Hepatocyte (in vitro differentiated cells): ENCODE measurements at regions not wholly inside any gene's neighbourhood (a gene's known extent, or its start where the extent isn't known, plus 50 kb on each side); places are given as distances from the start of the nearest gene placed in this dataset.

Source experiments
- DNase-seq: peaks from one replicate; pipeline ENCODE4 v3.0.0-alpha.2; 2016; ENCODE audit warnings: low spot score
- H2AFZ ChIP-seq: fragments of 200-600 bp; sonication (generic); 2 replicates; pipeline ENCODE4 v1.6.0; 2016; ENCODE audit warnings: antibody characterized with exemption, mild to moderate bottlenecking
- H3K27ac ChIP-seq: fragments of 200-600 bp; sonication (generic); 2 replicates; pipeline ENCODE4 v1.5.1; 2016; ENCODE audit warnings: mild to moderate bottlenecking
- H3K27me3 ChIP-seq: fragments of 200-600 bp; sonication (generic); 2 replicates; pipeline ENCODE4 v1.6.1; 2016
- H3K36me3 ChIP-seq: fragments of 200-600 bp; sonication (generic); replicated peaks from 2 replicates; pipeline ENCODE4 v1.5.1; 2016; ENCODE audit warnings: low read depth; ENCODE audit not compliant: insufficient read depth
- H3K4me1 ChIP-seq: fragments of 200-600 bp; sonication (generic); 2 replicates; pipeline ENCODE4 v1.5.1; 2016; ENCODE audit warnings: mild to moderate bottlenecking, moderate library complexity; ENCODE audit not compliant: insufficient read depth
- H3K4me2 ChIP-seq: fragments of 200-600 bp; sonication (generic); 2 replicates; pipeline ENCODE4 v1.6.0; 2016
- H3K4me3 ChIP-seq: fragments of 200-600 bp; sonication (generic); 2 replicates; pipeline ENCODE4 v1.5.1; 2016; ENCODE audit warnings: mild to moderate bottlenecking
- H3K79me2 ChIP-seq: fragments of 200-600 bp; sonication (generic); 2 replicates; pipeline ENCODE4 v1.6.0; 2017; ENCODE audit warnings: mild to moderate bottlenecking
- H3K9me2 ChIP-seq: fragments of 200-600 bp; sonication (generic); replicated peaks from 2 replicates; pipeline ENCODE4 v1.6.0; 2017; ENCODE audit warnings: mild to moderate bottlenecking; ENCODE audit not compliant: insufficient read depth
- H3K9me3 ChIP-seq: fragments of 200-600 bp; sonication (generic); 2 replicates; pipeline ENCODE4 v1.5.1; 2016; ENCODE audit warnings: low read depth, mild to moderate bottlenecking
- H4K20me1 ChIP-seq: fragments of 200-600 bp; sonication (generic); 2 replicates; pipeline ENCODE4 v1.6.0; 2016; ENCODE audit warnings: mild to moderate bottlenecking; ENCODE audit not compliant: insufficient read depth, poor library complexity, severe bottlenecking
- EZH2 ChIP-seq: fragments of 200-600 bp; sonication (generic); IDR thresholded peaks from 2 replicates; pipeline ENCODE4 v1.6.1; 2016; ENCODE audit warnings: antibody characterized with exemption, mild to moderate bottlenecking, borderline replicate concordance
- EZH2phosphoT487 ChIP-seq: fragments of 200-600 bp; sonication (generic); IDR thresholded peaks from one replicate; pipeline ENCODE4 v1.6.1; 2018; ENCODE audit warnings: antibody characterized with exemption, mild to moderate bottlenecking, low read depth, moderate library complexity; ENCODE audit not compliant: unreplicated experiment, severe bottlenecking
- WGBS: methylation state at CpG from one replicate; pipeline ENCODE4 v1.1.6; 2016; ENCODE audit warnings: low lambda C conversion rate; ENCODE audit errors: missing lambda C conversion rate; 5-methylcytosine and 5-hydroxymethylcytosine counted together
- TF ChIP-seq, protein P1 (sequence below): fragments of 200-600 bp; sonication (generic); IDR thresholded peaks from 2 replicates; pipeline ENCODE4 v1.5.1; 2016; ENCODE audit warnings: antibody characterized with exemption, mild to moderate bottlenecking; ENCODE audit not compliant: poor library complexity

DNA sequence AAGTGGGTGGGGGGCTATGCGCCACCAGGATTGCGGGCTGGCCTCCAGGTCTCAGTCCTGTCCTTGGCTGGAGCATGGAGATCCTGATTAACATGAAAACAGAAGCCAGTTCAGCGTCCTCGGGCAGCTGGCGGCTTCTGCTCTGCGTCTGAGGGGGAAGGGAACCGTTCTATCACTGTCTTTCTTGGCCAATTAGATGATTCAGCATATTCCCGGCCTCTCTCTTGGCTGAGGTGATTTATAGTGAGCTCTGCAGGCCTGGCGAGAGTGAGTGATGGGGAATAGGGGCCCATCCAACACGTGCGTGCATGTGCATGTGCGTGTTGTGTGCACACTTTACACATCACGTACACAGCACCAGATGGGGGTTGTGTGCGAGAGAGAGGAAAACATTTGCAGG, 145.8 kb upstream of the ATP6AP2 start:
- H3K36me3 ChIP-seq = no peaks in the 10 kb centered on the region
- H3K79me2 ChIP-seq = no peaks in the 10 kb centered on the region
- no peaks in the 10 kb centered on the region for H3K27me3 ChIP-seq
- H3K9me2 ChIP-seq = no peaks in the 10 kb centered on the region
- no peak overlapping the region for H2AFZ ChIP-seq
- WGBS = 46% methylated on average over 14 of the region's 14 CpGs
- peaks cover 11% of the 10 kb centered on the region for H3K4me1 ChIP-seq
- H3K4me3 ChIP-seq = no peak overlapping the region
- peak overlapping the region; percentile 36 for H3K4me2 ChIP-seq
- no peak overlapping the region for H3K27ac ChIP-seq
- TF ChIP-seq, protein P1, sequence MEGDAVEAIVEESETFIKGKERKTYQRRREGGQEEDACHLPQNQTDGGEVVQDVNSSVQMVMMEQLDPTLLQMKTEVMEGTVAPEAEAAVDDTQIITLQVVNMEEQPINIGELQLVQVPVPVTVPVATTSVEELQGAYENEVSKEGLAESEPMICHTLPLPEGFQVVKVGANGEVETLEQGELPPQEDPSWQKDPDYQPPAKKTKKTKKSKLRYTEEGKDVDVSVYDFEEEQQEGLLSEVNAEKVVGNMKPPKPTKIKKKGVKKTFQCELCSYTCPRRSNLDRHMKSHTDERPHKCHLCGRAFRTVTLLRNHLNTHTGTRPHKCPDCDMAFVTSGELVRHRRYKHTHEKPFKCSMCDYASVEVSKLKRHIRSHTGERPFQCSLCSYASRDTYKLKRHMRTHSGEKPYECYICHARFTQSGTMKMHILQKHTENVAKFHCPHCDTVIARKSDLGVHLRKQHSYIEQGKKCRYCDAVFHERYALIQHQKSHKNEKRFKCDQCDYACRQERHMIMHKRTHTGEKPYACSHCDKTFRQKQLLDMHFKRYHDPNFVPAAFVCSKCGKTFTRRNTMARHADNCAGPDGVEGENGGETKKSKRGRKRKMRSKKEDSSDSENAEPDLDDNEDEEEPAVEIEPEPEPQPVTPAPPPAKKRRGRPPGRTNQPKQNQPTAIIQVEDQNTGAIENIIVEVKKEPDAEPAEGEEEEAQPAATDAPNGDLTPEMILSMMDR = no peak
- TF ChIP-seq EZH2 (no peak), EZH2phosphoT487 (no peak)
- no peaks in the 10 kb centered on the region for H4K20me1 ChIP-seq
- peak; percentile 66 for DNase-seq
- H3K9me3 ChIP-seq = no peaks in the 10 kb centered on the region

DNA sequence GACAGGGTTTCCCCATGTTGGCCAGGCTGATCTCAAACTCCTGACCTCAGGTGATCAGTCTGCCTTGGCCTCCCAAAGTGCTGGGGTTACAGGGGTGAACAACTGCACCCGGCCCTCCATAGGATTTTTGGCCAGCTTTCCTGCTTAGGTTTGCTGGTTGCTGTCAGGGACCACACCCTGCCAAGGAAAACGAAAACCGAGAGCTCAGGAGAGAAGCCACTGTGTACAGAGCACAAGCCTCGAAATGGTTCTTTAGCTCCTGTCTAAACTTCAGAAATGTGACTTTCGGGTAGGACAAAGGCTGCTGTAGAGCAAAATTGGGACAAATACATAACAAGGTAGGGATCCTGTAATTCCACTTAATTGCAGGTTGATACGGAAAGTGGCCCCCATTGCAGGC, 146.3 kb upstream of the ATP6AP2 start:
- peaks cover 11% of the 10 kb centered on the region for H3K4me1 ChIP-seq
- H2AFZ ChIP-seq = no peak overlapping the region
- TF ChIP-seq, protein P1 = no peak
- no peak for TF ChIP-seq EZH2phosphoT487
- TF ChIP-seq EZH2 = no peak
- no peak overlapping the region for H3K4me3 ChIP-seq
- no peaks in the 10 kb centered on the region for H4K20me1 ChIP-seq
- no peak overlapping the region for H3K27ac ChIP-seq
- no peaks in the 10 kb centered on the region for H3K36me3 ChIP-seq
- 78% methylated on average over 6 of the region's 6 CpGs for WGBS
- no peaks in the 10 kb centered on the region for H3K9me2 ChIP-seq
- no peaks in the 10 kb centered on the region for H3K27me3 ChIP-seq
- no peak for DNase-seq
- H3K9me3 ChIP-seq = no peaks in the 10 kb centered on the region
- H3K79me2 ChIP-seq = no peaks in the 10 kb centered on the region
- H3K4me2 ChIP-seq = peak overlapping the region; percentile 36

GRCh38 chrX:40433160-40433559, 147.6 kb upstream of the ATP6AP2 start:
- Histone ChIP-seq H4K20me1 (no peaks in the 10 kb centered on the region), H3K36me3 (no peaks in the 10 kb centered on the region), H3K9me2 (no peaks in the 10 kb centered on the region), H3K4me3 (no peak overlapping the region), H3K9me3 (no peaks in the 10 kb centered on the region), H3K27ac (peak overlapping the region; percentile 57), H3K4me1 (peaks cover 11% of the 10 kb centered on the region), H2AFZ (no peak overlapping the region), H3K79me2 (no peaks in the 10 kb centered on the region), H3K4me2 (no peak overlapping the region), H3K27me3 (no peaks in the 10 kb centered on the region)
- TF ChIP-seq, protein P1 = no peak
- peak; percentile 30 for DNase-seq
- WGBS = 71% methylated on average over 2 of the region's 2 CpGs

DNA sequence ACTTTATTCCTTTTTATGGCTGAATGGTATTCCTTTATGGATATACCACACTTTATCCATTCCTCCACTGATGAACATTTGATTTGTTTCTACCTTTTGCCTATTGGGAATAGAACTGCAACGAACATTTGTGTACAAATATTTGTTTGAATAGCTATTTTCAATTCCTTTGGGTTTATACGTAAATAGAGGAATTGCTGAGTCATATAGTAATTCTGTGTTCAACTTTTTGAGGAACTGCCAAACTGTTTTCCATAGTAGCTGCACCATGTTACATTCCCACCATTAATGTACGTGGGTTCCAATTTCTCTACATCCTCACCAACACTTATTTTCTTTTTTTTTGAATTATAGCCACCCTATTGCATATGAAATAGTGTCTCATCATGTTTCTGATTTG, 156.5 kb upstream of the ATP6AP2 start:
- Histone ChIP-seq H3K4me2 (no peak overlapping the region), H3K4me1 (no peaks in the 10 kb centered on the region), H3K36me3 (no peaks in the 10 kb centered on the region), H3K27ac (no peak overlapping the region), H3K79me2 (no peaks in the 10 kb centered on the region), H4K20me1 (no peaks in the 10 kb centered on the region), H3K9me2 (no peaks in the 10 kb centered on the region), H3K27me3 (no peaks in the 10 kb centered on the region), H3K9me3 (no peaks in the 10 kb centered on the region), H3K4me3 (no peak overlapping the region), H2AFZ (no peak overlapping the region)
- 77% methylated on average over 3 of the region's 3 CpGs for WGBS
- no peak for DNase-seq
- TF ChIP-seq EZH2phosphoT487 = no peak
- TF ChIP-seq, protein P1 = no peak
- no peak for TF ChIP-seq EZH2
